Ascending aorta (tissue), 2 donors: ENCODE measurements at regions not wholly inside any gene's neighbourhood (a gene's known extent, or its start where the extent isn't known, plus 50 kb on each side); places are given as distances from the start of the nearest gene placed in this dataset.

ENCODE experiments used
- DNase-seq, 2 donors: peaks; one replicate each; pipeline ENCODE4 v3.0.0-alpha.2; 2019; ENCODE audit warnings: low spot score in 2 of 2
- H3K27ac ChIP-seq, 2 donors: fragments of 200-600 bp; sonication (generic); one replicate each; pipeline ENCODE4 v1.5.1; 2016 to 2017; ENCODE audit warnings: mild to moderate bottlenecking in 1 of 2
- H3K27me3 ChIP-seq: fragments of 200-600 bp; sonication (generic); one replicate; pipeline ENCODE4 v1.5.1; 2017
- H3K36me3 ChIP-seq, 2 donors: fragments of 200-600 bp; sonication (generic); one replicate each; pipeline ENCODE4 v1.5.1; 2016
- H3K4me1 ChIP-seq, 2 donors: fragments of 200-600 bp; sonication (generic); one replicate each; pipeline ENCODE4 v1.5.1; 2016 to 2017; ENCODE audit warnings: mild to moderate bottlenecking in 1 of 2
- H3K4me3 ChIP-seq, 2 donors: fragments of 200-600 bp; sonication (generic); one replicate each; pipeline ENCODE4 v1.5.1; 2016 to 2017; ENCODE audit warnings: mild to moderate bottlenecking in 1 of 2
- H3K9me3 ChIP-seq, 2 donors: fragments of 200-600 bp; sonication (generic); one replicate each; pipeline ENCODE4 v1.5.1; 2016
- intact Hi-C: fragments of 100-400 bp; cut with DNase I; formaldehyde crosslinking; loops from one replicate; pipeline ENCODE4 v1.15.1; 2023
- TF ChIP-seq, protein P1 (sequence below), 3 experiments: fragments of 200-600 bp in 2 of 3; fragments of 450-650 bp in 1 of 3; sonication (generic) in 2 of 3; IDR thresholded peaks; one replicate each; pipeline ENCODE4 v1.5.1; 2016 to 2019; ENCODE audit warnings: antibody characterized with exemption in 3 of 3, mild to moderate bottlenecking in 1 of 3, moderate library complexity in 1 of 3

DNA sequence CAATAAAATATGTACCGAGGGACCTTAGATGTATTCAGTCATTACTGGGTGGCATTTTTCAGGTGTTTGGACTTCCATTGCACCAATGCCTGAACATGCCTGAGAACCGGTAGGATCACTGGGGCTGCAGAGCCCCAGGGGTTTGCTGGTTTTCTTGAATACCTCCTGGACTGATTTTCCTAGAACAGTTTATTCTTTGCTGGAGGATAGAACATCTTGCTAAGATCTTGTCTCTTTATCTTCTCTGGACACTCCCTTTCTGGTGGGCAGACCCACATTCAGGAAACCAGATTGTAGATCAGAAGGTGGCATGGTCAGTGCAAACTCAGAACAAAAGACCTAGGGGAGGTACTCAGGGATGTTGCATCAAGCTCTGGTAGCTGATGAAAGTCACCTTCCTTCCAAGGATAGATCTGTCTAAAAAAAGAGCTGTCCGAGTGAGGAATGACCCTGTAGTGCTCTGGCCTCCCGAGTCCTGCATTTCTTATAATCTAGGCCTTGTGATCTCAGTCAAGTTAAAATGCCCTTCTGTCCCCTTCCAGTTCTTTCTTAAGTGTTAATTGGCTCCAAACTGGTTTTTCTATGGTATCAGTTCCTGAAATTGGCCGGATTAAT, 84.8 kb downstream of the CLDN34 start:
- H3K9me3 ChIP-seq = no peaks in the 10 kb centered on the region
- TF ChIP-seq, protein P1, sequence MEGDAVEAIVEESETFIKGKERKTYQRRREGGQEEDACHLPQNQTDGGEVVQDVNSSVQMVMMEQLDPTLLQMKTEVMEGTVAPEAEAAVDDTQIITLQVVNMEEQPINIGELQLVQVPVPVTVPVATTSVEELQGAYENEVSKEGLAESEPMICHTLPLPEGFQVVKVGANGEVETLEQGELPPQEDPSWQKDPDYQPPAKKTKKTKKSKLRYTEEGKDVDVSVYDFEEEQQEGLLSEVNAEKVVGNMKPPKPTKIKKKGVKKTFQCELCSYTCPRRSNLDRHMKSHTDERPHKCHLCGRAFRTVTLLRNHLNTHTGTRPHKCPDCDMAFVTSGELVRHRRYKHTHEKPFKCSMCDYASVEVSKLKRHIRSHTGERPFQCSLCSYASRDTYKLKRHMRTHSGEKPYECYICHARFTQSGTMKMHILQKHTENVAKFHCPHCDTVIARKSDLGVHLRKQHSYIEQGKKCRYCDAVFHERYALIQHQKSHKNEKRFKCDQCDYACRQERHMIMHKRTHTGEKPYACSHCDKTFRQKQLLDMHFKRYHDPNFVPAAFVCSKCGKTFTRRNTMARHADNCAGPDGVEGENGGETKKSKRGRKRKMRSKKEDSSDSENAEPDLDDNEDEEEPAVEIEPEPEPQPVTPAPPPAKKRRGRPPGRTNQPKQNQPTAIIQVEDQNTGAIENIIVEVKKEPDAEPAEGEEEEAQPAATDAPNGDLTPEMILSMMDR (IDR thresholded peaks at IDR 0.05) = no peak
- intact Hi-C loops = loop anchor here (2.0 kb wide), 1 partner anchor 35 kb away; no protein-coding TSS in a partner anchor
- no peaks in the 10 kb centered on the region for H3K4me1 ChIP-seq
- H3K27ac ChIP-seq = no peak overlapping the region
- H3K36me3 ChIP-seq = no peaks in the 10 kb centered on the region
- DNase-seq = no peak
- H3K27me3 ChIP-seq = no peaks in the 10 kb centered on the region
- H3K4me3 ChIP-seq = no peak overlapping the region

DNA sequence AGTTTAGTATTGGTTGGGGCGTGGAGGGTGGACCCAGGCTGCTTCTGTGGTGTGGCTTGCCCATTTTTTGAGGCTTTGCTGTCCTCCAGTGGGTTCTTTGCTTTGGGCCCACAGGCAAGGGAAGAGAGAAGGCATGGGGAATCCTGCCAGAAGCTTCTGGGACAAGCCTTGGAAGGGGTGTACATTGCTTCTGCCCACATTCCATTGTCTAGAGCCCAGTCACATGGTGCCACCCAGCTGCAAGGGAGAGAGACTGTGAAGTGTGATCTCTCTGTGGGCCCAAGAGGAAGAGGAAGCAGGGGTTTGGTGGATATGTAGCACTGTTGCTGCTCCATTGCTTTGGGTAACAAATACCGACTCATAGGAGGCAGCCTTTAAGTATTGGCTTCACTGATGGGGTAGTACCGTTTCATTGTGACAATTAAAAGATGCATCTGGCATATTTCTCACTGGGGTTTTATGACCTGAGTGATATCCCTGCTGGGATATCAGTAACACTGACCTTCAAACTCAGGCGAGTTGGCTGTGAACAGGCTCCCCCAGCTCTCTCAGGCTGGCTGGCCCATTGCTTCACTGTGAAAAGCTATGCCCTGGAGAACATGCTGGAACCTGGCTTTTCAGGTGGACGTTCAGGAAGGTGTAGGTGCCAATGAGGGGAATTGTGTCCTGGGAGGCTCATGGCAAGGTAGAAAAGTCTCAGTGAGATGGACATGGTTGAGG, 85.9 kb downstream of the CLDN34 start:
- intact Hi-C loops = no loop called here
- Histone ChIP-seq H3K27ac (no peak overlapping the region), H3K27me3 (no peaks in the 10 kb centered on the region), H3K9me3 (no peaks in the 10 kb centered on the region), H3K4me3 (no peak overlapping the region), H3K36me3 (no peaks in the 10 kb centered on the region), H3K4me1 (no peaks in the 10 kb centered on the region)
- TF ChIP-seq, protein P1 (IDR thresholded peaks at IDR 0.05) = no peak
- no peak for DNase-seq

DNA sequence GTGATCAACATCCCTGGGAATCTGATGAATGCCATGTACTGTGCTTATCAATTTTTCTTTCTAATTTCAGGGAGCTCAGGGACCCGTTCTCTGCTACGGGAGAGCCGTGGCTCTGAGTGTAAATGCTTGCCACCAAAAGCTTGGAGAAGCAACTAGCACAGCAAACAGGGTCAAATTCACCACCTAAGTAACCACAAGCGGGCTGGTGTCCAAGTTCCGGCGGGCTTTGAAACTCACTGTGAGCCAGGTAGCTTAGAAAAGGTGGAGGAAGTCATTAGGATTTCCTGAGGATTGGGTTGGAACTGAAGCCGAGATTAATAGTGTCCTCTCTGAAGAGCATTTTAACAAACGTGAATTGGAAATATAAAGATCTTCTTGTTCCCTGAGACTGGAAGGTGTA, 87.2 kb downstream of the CLDN34 start:
- DNase-seq = no peak
- TF ChIP-seq, protein P1 (IDR thresholded peaks at IDR 0.05) = no peak

DNA sequence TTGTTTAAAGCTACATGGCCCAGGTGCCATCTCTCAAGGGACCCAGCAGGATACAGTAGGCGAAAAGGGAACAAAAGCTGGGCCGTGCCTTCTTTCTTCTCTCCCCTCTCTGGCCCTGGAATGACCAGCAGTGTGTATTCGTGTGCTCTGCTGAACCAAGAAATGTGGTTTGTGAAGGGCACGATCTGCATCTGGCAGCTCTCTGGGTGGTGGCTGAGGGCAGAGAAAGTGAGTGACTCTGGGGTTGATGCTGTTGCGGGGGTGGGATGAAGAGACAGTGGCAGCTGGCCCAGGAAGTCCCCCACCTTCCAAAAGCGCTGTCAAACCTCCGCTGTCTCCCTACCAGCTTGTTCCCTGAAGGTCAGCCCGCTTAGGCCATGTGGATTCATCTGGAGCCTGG, 88.3 kb downstream of the CLDN34 start:
- Histone ChIP-seq H3K4me1 (no peaks in the 10 kb centered on the region), H3K27me3 (no peaks in the 10 kb centered on the region), H3K4me3 (no peak overlapping the region), H3K27ac (no peak overlapping the region), H3K36me3 (no peaks in the 10 kb centered on the region), H3K9me3 (no peaks in the 10 kb centered on the region)
- DNase-seq = no peak
- TF ChIP-seq, protein P1 (IDR thresholded peaks at IDR 0.05) = no peak
- intact Hi-C loops = no loop called here

More for the DNA sequence above, 87.2 kb downstream of the CLDN34 start:
- no peaks in the 10 kb centered on the region for H3K36me3 ChIP-seq
- H3K4me1 ChIP-seq = no peaks in the 10 kb centered on the region
- no peaks in the 10 kb centered on the region for H3K27me3 ChIP-seq
- H3K9me3 ChIP-seq = no peaks in the 10 kb centered on the region
- H3K27ac ChIP-seq = no peak overlapping the region
- no peak overlapping the region for H3K4me3 ChIP-seq
- intact Hi-C loops = no loop called here

DNA sequence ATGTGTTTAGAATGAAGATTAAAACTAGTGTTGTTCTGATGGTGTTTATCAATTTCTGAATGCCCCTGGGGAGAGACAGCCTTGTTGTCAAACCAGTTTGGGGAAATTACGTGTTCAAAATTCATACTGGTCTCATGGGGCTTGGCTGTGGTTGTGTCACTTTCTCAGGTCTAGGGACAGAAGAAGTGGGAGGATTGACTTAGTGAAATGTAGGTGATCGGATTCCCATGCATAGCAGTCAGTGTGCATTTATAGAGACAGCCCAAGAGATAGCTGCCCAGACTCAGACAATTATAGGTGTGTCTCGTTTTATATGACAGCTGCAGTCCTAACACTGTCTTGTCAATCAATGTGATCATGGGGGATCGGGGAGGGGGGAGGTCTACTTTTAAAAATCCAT, 94.4 kb upstream of the CLCN4 start:
- Histone ChIP-seq H3K9me3 (no peaks in the 10 kb centered on the region), H3K4me3 (no peak overlapping the region), H3K36me3 (no peaks in the 10 kb centered on the region), H3K27me3 (no peaks in the 10 kb centered on the region), H3K27ac (no peak overlapping the region), H3K4me1 (no peaks in the 10 kb centered on the region)
- TF ChIP-seq, protein P1 (IDR thresholded peaks at IDR 0.05) = no peak
- no peak for DNase-seq
- intact Hi-C loops = no loop called here
